Superior temporal gyrus (tissue), 1 donor: ENCODE measurements at regions not wholly inside any gene's neighbourhood (a gene's known extent, or its start where the extent isn't known, plus 50 kb on each side); places are given as distances from the start of the nearest gene placed in this dataset.
"Not testable (repeated sequence)": the region's sequence is repeated elsewhere in the genome, so short reads cannot be mapped to it uniquely, and the experiment has no call there.

Experiments used
- DNase-seq: peaks from one replicate; pipeline ENCODE4 v3.0.0-alpha.2; 2016; ENCODE audit errors: extremely low spot score

- no peak for DNase-seq
These were observed 106.3 kb upstream of the ALCAM start for GRCh38 chr3:105260385-105260784.

GRCh38 chr3:105274536-105274935 is 92.2 kb upstream of the ALCAM start:
- DNase-seq, result no peak

DNA sequence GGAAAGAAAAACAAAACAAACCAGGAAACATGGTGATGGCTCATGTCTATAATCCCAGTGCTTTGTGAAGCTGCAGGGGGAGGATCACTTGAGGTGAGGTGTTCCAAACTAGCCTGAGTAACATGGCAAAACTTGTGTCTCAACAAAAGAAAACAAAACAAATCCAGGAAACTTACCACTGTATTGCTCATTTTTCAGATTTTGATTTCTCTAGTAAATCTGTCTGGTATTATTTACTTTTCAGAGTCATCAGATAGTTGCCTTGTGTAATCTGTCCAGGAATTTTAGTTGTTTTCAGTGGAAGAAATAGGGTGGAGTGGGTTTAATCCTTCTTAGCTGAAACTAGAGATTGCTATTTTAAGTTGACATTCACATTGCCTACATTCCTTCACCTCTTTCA is 91.8 kb upstream of the ALCAM start:
- DNase-seq, result no peak

- DNase-seq, result no peak
These were observed 89.1 kb upstream of the ALCAM start for GRCh38 chr3:105277656-105278055.

DNA sequence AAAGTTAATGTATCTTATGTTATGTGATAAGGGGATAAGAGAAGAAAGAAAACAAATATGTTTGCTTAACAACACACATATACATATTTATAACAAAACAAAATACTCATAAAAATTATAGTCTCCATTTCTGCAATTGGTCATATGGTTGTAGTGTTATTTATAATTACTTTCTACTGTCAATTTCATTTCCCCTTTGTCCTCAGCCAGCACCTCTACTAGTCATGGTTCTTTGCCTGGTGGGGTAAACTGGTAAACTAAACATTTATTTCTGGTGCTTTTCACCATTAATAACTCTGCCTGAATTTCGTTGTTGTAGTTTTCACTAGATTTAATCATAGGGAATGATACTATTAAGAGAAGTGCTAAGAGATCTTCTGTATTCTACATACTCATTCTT is 88.0 kb upstream of the ALCAM start:
- DNase-seq, result no peak

- no peak for DNase-seq
These were observed 84.7 kb upstream of the ALCAM start for GRCh38 chr3:105281989-105282388.

GRCh38 chr3:105284876-105285275 is 81.8 kb upstream of the ALCAM start:
- no peak for DNase-seq

- DNase-seq, result no peak
These were observed 81.0 kb upstream of the ALCAM start for GRCh38 chr3:105285653-105286241.

DNA sequence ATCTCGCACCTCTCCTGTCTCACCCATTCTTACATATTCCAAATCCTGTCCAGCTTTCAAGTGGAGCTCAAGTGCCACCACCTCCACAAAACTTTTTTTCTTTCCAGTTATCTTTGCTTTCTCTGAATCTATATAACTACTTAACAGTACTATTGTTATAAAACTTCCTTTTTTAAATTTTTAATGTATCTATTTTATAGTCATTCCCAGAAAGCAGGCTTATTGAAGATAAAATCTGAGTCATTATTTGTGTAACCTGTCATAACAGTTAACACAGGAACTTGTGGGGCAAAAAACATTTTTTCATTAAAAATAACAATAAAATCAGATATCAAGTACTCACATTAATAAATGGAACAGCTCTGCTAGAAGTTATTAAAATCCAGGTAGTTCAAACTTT is 73.3 kb upstream of the ALCAM start:
- no peak for DNase-seq

DNA sequence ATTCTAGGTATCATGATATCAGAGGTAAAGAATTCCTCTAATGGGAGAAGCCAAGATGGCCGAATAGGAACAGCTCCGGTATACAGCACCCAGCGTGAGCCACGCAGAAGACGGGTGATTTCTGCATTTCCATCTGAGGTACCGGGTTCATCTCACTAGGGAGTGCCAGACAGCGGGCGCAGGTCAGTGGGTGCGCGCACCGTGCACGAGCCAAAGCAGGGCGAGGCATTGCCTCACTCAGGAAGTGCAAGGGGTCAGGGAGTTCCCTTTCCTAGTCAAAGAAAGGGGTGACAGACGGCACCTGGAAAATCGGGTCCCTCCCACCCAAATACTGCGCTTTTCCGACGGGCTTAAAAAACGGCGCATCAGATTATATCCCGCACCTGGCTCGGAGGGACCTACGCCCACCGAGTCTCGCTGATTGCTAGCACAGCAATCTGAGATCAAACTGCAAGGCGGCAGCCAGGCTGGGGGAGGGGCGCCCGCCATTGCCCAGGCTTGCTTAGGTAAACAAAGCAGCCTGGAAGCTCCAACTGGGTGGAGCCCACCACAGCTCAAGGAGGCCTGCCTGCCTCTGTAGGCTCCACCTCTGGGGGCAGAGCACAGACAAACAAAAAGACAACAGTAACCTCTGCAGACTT is 70.4 kb upstream of the ALCAM start:
- DNase-seq, result not testable (repeated sequence)

DNA sequence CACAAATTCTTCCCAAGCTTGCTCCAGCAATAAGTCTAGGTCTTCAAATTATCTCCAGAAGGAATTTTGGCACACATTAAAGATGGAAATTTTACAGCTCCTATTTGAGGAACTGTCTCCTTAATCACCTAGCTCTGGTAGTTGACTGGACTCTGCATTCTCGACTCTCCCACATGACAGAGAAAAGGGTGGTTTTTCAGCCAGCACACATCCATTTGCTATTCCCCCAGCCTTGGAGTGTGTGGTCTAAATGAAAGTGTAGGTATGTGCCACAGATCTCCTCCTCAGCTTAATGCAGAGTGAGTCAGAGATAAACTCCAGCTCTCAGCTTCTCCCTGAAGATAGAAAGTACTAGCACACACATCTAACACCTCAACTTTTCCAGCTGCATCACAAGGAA is 62.2 kb upstream of the ALCAM start:
- no peak for DNase-seq

DNA sequence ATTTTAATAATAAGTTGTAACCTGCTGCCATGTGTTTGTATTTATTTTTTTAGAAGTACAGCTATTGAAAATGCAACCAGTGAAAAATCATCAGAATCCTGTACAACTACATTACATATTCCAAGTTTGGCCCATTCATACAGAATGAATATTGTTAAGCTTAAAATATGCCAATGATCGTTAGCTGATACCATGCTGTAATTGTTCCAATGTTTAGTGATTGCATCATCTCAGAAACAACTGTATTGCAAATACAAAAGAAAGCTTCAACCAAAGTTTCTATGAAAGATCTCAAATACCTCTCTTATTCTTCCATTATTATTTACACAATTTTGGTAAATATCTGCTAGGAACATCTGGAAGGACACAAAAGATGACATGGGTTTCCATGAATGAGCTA is 51.6 kb upstream of the ALCAM start:
- no peak for DNase-seq

- peak; percentile 24 for DNase-seq
These were observed 50.9 kb upstream of the ALCAM start for GRCh38 chr3:105315815-105316214.

DNA sequence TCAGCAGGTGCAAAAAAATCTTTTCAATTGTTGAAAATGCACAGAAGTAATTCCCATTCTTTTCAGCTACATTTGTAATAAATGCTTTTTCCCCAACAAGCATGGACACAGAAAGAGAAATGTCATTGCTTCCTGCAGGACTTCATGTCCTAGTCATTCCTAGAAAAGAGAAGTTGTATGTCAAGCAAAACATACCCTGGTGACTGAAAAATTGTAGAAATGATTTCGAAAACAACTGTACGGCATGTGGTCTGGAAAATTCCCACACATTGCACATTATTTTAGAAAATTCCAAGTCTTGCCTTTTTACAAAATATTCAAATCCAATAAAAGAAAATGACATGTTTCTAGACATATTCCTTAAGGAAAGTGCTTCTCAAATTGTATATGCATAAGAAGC is 50.4 kb upstream of the ALCAM start:
- no peak for DNase-seq
